NCI-H774 (cell line): ENCODE measurements at regions not wholly inside any gene's neighbourhood (a gene's known extent, or its start where the extent isn't known, plus 50 kb on each side); places are given as distances from the start of the nearest gene placed in this dataset.
"Not testable (repeated sequence)": the region's sequence is repeated elsewhere in the genome, so short reads cannot be mapped to it uniquely, and the experiment has no call there.

Source experiments
- DNase-seq: peaks from one replicate; lab custom pipeline; 2025; lab: John Stamatoyannopoulos, UW

DNA sequence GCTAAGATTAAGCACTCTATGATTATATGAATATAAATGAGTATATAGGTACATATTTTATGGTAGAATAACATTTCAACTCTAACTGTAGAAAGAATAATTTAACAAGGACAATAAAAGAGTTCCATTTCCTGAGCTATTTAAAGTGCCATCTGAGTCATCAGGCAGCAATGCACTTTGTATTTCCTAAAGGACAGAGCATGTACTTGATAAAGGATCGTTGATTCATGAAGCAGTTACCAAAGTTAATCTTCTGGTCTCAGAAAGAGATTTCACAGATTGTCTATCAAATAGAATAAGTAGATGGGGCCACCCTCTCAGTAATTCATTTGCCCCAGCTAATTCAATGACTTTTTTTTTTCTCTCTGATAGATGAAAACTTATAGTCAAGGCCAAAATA is 747.8 kb downstream of the CDH18 start:
- no peak for DNase-seq

DNA sequence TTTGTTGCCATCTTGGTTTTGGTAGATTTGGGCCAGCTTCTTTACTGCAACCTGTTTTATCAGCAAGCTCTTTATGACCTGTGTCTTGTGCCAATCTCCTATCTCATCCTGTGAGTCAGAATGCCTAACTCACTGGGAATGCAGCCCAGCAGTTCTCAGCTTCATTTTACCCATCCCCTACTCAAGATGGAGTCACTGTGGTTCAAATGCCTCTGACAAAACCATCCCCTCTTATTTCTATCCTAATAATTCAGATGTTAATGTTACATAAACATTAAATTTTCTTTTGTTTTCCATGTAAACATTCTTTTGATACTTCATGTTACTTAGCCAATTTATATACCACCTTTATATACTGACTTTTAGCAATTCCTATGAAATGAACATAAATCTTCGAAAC is 746.3 kb downstream of the CDH18 start:
- no peak for DNase-seq

DNA sequence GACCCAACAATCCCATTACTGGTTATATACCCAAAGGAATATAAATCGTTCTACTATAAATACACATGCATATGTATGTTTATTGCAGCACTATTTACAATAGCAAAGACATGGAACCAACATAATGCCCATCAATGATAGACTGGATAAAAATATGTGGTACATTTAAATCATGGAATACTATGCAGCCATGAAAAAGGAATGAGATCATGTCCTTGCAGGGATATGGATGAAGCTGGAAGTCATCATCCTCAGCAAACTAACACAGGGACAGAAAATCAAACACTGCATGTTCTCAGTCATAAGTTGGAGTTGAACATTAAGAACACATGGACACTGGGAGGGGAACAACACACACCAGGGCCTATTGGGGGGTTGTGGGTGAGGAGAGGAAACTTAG is 741.8 kb downstream of the CDH18 start:
- DNase-seq = not testable (repeated sequence)

DNA sequence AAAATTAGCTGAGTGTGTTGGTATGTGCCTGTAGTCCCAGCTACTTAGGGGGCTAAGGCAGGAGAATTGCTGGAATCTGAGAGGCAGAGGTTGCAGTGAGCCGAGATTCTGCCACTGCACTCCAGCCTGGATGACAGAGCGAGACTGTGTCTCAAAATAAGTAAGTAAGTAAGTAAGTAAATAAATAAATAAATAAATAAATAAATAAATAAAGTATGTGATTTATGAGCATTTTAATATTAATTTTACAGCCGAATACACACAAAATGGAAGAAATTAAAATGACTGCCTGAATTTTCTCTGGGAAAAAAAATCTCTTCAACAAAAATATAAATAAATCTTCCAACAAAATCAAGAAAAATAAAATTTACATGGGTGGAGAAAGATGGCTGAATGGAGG is 740.7 kb downstream of the CDH18 start:
- DNase-seq = no peak

DNA sequence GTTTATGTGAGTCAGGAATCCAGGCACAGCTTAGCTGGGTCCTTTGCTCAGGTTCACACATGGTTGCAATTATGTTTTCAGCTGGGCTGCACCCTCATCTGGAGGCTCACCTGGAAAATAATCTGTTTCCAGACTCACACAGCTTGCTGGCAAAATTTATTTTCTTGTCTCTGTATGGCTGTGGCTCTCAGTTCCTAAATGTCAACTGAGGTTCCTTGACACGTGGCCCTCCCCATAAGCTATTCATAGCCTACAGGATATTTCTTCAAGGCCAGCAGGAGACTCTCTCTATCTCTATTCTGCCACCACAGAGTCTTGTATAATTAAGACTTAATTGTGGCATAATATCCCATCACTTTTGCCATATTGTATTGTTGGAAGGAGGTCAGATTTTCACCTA is 732.0 kb downstream of the CDH18 start:
- no peak for DNase-seq

DNA sequence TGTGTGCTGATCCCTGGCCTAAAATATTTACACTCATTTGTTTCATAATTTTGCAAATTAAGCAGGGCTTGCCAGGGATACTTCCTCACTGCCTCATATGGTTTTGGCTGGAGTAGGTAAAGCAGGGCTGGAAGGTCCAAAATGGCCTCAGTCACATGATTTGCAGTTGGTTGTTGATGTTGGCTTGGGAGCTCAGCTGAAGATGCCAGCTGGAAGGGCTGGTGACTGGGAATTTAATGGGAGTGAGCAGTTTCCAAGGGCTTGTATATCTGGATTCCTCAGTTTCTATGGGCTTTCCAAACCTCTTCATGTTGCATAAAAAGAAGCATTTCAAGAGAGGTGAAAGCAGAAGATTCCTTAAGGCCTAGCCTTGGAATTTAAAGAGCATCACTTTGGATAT is 729.3 kb downstream of the CDH18 start:
- no peak for DNase-seq

DNA sequence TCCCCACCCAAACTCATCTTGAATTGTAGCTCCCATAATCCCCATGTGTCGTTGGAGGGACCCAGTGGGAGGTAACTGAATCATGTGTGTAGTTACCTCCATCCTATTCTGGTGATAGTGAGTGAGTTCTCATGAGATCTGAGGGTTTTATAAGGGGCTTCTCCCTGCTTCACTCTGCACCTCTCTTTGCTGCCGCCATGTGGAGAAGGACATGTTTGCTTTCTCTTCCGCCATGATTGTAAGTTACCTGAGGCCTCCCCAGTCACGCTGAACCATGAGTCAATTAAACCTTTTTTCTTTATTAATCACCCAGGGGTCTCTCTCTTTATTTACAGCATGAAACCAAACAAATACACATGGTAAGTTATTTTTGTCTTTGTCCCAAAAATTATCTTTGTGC is 726.1 kb downstream of the CDH18 start:
- no peak for DNase-seq

DNA sequence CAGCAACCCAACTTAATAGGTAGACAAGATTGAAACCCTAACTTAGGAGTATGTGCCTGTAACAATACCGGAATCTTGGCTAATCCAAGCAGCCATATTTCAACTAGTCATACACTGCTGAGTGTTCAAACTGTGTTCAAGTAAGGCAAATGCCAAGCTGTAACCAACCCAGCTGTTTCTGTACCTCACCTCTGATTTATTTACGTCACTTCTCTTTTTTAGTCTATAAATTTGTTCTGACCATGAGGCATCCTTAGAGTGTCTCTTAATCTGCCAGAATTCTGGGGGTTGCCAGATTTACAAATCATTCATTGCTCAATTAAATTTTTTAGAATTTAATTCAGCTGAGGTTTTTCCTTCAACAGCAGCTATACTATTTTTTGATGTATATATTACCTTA is 723.2 kb downstream of the CDH18 start:
- no peak for DNase-seq

DNA sequence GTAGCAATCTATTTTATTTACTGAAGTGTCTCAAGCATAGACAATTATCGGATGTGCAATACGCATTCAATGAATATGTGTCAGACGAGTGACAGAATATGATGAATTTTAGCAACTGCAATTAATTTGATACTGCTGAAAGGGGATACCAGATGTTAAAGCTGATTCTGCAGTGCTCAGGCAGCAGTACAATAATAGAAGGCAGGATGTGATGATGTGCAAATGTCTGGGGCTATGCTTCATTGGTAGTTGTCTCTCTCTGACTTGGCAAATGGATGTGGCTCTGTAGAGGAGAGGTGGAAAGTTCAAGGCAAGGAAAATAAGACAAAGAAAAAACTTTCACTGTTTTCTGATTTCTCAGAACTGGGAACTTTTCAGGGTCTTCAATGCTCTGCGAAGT is 721.2 kb downstream of the CDH18 start:
- DNase-seq = no peak

DNA sequence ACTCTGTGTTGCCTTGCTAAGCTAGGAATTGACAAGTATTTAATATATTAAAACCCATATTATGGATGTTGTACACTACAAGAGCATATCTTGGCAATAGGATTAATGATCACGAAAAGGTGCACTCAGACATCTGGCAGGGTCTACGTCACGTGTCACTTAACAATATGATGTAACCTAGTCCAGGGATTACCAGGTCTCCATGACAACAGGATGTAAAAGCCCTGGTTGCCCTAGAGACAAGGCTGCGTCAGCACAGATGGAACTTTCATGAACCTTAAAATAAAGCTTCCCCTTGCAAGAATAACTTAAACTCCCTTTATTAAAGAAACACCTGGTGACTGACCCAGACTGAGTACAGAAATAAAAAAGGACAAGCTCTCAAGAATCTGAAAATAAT is 717.8 kb downstream of the CDH18 start:
- DNase-seq = no peak

DNA sequence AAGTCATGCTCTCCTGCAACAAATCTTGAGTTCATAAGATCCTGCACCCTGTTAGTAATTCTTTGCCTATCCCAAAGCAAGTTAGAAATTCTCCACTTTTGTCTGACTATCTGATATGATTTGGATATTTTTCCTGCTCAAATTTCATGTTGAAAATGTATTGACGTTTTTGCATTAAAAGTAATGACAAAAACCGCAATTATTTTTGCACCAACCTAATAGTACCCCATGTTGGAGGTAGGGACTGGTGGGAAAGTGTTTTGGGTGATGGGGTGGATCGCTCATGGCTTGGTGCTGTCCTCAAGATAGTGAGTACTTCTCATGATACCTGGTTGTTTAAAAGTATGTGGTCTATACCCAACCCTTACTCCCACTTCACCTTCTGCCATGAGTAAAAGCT is 713.4 kb downstream of the CDH18 start:
- DNase-seq = no peak

DNA sequence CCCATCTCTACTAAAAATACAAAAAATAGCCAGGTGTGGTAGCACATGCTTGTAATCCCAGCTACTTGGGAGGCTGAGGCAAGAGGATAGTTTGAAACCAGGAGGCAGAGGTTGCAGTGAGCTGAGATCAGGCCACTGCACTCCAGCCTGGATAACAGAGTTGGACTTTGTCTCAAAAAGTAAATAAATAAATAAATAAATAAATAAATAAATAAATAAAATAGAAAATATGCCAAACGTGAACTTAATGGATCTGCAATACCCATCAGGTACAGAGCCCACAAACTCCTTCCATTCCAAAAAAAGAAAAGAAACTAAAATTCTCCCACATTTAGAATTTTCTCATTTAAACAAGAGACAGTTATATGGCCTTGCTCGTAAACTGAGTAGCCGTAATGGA is 702.7 kb downstream of the CDH18 start:
- no peak for DNase-seq

DNA sequence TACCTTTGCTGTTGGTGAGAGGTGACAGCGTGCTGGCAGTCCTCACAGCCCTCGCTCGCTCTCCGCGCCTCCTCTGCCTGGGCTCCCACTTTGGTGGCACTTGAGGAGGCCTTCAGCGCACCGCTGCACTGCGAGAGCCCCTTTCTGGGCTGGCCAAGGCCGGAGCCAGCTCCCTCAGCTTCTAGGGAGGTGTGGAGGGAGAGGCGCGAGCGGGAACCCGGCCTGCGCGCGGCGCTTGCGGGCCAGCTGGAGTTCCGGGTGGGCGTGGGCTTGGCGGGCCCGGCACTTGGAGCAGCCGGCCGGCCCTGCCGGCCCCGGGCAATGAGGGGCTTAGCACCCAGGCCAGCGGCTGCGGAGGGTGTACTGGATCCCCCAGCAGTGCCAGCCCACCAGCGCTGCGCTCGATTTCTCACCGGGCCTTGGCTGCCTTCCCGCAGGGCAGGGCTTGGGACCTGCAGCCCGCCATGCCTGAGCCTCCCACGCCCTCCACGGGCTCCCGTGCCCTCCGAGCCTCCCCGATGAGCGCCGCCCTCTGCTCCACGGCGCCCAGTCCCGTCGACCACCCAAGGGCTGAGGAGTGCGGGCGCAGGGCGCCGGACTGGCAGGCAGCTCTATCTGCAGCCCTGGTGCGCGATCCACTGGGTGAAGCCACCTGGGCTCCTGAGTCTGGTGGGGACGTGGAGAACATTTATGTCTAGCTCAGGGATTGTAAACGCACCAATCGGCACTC is 700.3 kb downstream of the CDH18 start:
- DNase-seq = not testable (repeated sequence)

DNA sequence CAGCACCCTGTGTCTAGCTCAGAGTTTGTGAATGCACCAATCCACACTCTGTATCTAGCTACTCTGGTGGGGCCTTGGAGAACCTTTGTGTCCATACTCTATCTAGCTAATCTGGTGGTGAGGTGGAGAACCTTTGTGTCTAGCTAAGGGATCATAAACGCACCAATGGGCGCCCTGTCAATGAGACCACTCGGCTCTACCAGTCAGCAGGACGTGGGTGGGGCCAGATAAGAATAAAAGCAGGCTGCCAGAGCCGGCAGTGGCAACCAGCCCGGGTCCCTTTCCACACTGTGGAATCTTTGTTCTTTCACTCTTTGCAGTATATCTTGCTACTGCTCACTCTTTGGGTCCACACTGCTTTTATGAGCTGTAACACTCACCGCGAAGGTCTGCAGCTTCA is 699.7 kb downstream of the CDH18 start:
- not testable (repeated sequence) for DNase-seq

DNA sequence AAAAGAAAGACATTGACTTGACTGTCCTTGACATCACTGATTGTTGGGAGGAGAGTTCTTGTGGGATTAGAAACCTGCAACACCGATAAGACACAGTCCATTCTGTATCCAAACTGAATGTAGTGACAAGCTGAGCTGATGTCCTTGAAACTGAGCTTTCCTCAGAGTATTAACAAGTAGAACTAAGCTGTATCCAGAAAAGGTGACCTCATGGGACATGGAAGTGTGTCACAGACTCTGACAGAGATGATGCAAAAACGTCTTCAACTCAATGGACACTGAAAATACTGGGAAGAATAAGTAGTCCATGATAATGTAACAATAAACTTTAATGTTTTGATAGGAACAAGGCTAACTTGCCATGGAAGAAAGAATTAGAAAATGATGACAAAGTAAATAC is 690.1 kb downstream of the CDH18 start:
- DNase-seq = no peak

DNA sequence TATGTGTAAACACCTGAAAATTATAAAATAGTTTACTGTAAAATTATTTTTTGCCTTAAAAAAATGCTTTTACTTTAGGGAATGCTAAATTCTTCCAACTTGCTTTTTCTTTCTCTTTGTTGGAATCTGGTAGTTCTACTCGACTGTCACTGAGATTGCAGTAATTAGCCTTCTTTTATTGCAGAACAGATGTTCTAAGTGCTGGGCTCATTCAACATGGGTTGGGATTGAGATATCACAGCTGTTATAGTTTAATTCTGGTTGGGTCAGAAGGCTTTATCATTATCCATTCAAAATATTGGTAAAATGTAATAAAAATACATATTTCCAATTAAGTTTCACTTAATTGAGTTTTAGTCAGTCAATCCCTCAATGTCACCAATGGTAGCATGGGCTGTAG is 686.7 kb downstream of the CDH18 start:
- DNase-seq = no peak

DNA sequence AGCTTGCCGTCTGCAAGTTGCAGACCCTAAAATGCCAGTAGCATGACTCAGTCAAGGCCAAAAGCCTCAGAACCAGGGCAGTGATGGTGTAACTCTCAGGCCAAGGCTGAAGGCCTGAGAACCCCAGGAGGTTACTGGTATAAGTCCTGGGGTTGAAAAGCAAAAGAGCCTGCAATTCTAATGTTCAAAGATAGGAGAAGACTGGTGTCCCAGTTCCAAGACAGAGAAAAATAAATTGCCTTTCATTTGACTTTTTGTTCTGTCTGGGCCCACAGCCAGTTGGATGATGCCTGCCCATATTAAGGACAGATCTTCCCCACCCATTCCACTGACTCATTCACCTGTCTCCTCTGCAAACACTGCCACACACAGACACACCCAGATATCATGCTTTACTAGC is 673.2 kb downstream of the CDH18 start:
- DNase-seq = no peak

DNA sequence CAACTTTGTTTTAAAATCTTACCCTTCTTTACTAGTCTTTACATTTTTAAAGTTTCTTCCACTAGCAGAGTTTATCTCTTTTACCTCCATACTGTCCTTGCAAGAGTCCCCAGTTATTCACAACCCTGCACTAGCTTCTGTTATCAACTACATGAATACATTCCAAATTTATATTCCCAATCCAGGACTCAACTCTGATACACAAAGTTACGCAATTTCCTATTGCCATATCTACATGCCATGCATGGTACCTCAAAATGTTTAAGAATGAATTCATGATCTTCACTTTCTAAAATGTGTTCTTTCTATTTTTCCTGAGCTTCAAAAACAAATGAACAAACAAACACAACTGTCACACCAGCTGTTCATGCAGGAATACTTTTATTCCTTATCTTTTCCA is 668.7 kb downstream of the CDH18 start:
- no peak for DNase-seq

DNA sequence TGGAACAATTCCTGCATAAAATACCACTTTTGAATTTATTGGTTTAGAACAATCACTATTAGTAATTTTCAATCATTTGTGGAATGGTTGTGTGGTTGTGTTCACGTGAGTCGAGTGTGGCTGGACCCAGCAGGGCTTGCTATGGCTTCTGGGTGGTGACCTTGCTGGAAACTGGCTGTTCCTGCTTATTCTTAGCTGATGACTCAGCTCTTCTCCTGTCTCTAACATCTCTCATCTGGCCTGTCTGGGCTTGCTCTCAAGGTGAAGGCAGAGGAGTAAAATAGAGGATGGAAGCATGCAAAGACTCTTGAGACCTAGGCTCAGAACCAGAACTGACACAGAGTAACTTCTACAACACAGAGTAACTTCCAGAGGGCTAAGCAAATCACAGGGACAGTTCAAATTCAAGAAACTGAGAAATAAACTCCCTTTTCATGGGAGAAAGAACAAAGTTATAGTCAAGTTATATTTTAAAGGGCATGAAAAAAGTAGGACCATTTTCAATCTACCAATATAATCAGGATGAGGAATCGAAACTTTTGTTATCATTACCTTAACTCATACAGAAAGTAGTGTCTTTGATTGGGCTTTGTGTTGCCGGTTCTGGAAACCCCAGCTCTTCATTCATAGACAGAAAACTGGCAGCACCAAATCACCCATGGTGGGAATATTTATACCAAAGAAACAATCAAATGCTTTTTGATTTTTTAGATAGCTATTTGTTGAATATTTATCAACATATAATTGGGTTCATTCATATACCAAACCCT is 665.1 kb downstream of the CDH18 start:
- DNase-seq = no peak

DNA sequence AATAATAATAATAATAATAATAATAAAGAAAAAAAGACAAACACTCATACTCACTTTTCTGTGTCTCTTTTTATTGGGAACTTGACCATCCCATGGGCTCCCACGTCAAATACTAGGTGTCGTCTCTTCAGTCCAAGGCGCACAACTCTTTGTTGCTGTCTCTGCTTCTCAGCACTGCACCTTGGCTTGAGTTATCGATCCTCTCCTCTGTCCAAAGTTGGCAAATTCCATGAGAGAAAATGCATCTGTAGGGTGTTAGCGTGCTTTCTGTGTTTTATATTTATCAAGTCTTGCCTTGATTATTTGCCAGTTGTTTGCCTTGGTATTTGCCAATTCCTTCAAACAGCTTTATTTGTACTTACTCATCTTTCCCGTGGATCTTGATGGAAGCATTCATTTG is 653.7 kb downstream of the CDH18 start:
- no peak for DNase-seq

DNA sequence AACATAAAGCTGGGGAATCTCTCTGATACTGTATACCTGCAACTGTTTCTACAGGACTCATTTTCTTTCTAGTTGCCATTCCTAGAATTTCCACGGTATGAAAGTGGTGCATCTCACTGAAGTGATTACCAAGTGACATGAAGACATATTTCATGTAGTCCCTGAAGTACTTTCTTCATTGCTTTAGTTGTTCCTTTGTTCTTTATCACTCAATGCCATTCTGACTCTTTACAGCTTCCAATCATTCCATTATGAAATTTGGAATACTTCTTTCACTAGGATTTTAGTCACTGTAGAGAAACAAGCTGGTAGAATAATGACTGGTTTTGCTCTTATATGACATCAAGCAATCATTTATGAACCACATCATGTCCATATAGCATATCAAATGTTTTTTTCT is 645.1 kb downstream of the CDH18 start:
- no peak for DNase-seq

DNA sequence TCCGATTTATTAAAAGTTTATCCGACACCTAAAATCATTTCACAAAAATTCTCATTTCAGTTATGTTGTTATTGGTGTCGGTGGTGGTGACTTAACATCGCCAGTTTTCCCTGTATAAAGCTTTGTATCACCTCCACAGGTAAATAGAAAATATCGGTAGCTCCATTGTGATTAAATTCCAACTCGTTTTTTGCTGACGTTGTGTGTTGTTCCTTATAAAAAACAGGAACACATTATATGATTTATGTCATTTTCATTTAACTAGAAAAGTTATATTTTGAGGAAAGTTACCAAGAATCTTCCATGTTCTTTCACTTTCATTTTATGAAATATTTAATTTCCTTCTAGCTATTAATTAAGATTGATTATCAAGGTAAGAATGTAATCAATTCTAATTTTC is 635.9 kb downstream of the CDH18 start:
- DNase-seq = no peak

DNA sequence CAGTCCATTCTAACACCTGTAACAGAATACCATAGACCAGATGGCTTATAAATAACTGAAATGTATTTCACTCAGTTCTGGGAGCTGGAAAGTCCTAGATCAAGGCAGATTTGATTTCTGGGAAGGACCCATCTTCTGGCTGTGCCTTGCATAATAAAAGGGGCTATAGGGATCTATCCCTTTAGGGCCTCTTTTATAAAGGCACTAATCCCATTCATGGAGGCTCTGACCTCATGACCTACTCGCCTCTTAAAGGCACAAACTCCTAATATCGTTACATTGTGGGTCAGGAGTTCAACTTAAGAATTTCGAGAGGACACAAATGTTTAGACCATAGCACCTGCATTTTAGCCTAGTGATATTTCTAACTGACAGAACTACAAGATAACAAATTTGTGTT is 619.0 kb downstream of the CDH18 start:
- DNase-seq = no peak

DNA sequence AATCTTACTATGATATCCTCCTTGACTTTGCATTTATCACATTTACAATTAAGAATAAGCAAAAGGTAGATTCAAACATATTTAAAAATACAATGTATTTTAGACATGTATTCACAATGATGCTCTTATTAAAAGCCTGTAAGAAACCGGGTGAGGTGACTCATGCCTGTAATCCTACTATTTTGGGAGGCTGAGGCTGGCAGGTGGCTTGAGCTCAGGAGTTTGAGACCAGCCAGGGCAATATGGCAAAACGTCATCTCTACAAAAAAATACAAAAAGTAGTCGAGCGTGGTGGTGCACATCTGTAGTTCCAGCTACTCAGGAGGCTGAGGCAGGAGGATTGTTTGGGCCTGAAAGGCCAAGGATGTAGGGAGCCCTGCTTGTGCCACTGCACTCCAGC is 618.4 kb downstream of the CDH18 start:
- DNase-seq = no peak
